ENCODE measurements at regions not wholly inside any gene's neighbourhood (a gene's known extent, or its start where the extent isn't known, plus 50 kb on each side); places are given as distances from the start of the nearest gene placed in this dataset.

DNA sequence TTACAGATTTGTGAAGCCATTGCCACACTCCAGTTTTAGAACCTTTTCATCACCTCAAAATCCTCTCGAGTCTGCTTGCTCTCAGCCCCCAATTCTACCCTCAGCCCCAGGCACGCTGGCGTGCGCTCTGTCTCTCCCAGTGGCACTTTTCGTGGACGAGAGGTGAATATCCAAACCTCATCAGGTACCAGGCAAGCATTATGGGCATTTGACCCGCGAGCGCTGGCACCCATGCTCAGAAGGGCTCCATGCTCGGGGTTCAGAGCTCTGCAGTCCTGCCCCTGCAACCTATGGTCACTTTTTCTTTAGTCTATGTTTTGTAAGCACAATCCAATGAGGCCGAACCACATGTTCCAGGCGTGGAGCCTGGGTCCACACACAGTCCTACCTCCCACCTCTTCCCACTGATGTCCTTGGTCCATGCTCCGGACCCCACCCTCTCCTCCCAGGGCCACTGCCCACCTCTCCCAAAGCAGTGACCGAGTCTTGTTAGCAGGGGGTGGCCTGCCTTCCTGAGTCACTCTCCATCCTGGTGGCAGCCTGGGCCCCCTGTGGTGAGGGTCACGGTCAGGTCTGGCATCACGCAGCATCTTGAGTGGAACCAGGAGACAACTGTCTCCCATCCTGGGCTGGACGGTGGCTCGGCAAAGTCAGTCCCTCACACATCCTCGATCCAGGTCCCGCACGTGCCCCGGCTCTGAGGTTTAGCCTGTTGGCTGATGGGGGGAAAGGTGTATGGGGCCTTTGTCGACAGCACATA, 256.9 kb downstream of the NDUFA10 start:
- TF ChIP-seq, protein P1, sequence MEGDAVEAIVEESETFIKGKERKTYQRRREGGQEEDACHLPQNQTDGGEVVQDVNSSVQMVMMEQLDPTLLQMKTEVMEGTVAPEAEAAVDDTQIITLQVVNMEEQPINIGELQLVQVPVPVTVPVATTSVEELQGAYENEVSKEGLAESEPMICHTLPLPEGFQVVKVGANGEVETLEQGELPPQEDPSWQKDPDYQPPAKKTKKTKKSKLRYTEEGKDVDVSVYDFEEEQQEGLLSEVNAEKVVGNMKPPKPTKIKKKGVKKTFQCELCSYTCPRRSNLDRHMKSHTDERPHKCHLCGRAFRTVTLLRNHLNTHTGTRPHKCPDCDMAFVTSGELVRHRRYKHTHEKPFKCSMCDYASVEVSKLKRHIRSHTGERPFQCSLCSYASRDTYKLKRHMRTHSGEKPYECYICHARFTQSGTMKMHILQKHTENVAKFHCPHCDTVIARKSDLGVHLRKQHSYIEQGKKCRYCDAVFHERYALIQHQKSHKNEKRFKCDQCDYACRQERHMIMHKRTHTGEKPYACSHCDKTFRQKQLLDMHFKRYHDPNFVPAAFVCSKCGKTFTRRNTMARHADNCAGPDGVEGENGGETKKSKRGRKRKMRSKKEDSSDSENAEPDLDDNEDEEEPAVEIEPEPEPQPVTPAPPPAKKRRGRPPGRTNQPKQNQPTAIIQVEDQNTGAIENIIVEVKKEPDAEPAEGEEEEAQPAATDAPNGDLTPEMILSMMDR (IDR thresholded peaks at IDR 0.05; ENCODE audit: insufficient read depth, low read length) = no peak
- no peak for TF ChIP-seq POLR2AphosphoS5 (IDR thresholded peaks at IDR 0.05; ENCODE audit: low read depth)
- TF ChIP-seq, protein P2, sequence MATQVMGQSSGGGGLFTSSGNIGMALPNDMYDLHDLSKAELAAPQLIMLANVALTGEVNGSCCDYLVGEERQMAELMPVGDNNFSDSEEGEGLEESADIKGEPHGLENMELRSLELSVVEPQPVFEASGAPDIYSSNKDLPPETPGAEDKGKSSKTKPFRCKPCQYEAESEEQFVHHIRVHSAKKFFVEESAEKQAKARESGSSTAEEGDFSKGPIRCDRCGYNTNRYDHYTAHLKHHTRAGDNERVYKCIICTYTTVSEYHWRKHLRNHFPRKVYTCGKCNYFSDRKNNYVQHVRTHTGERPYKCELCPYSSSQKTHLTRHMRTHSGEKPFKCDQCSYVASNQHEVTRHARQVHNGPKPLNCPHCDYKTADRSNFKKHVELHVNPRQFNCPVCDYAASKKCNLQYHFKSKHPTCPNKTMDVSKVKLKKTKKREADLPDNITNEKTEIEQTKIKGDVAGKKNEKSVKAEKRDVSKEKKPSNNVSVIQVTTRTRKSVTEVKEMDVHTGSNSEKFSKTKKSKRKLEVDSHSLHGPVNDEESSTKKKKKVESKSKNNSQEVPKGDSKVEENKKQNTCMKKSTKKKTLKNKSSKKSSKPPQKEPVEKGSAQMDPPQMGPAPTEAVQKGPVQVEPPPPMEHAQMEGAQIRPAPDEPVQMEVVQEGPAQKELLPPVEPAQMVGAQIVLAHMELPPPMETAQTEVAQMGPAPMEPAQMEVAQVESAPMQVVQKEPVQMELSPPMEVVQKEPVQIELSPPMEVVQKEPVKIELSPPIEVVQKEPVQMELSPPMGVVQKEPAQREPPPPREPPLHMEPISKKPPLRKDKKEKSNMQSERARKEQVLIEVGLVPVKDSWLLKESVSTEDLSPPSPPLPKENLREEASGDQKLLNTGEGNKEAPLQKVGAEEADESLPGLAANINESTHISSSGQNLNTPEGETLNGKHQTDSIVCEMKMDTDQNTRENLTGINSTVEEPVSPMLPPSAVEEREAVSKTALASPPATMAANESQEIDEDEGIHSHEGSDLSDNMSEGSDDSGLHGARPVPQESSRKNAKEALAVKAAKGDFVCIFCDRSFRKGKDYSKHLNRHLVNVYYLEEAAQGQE (IDR thresholded peaks at IDR 0.05; ENCODE audit: insufficient replicate concordance, low read depth) = no peak
- TF ChIP-seq SPI1 (IDR thresholded peaks at IDR 0.05; ENCODE audit: borderline replicate concordance, low read depth) = no peak
- no peak for TF ChIP-seq GABPA (IDR thresholded peaks at IDR 0.05; ENCODE audit: low read depth)
